NCI-H446 treated with DMSO at 0.1 percent for 48 hours (cell line): ENCODE measurements at regions not wholly inside any gene's neighbourhood (a gene's known extent, or its start where the extent isn't known, plus 50 kb on each side); places are given as distances from the start of the nearest gene placed in this dataset.

Experiments used
- DNase-seq: peaks from one replicate; lab custom pipeline; 2025; lab: John Stamatoyannopoulos, UW

GRCh38 chr13:33372251-33372919 lies 86.8 kb upstream of the STARD13 start:
- no peak for DNase-seq

DNA sequence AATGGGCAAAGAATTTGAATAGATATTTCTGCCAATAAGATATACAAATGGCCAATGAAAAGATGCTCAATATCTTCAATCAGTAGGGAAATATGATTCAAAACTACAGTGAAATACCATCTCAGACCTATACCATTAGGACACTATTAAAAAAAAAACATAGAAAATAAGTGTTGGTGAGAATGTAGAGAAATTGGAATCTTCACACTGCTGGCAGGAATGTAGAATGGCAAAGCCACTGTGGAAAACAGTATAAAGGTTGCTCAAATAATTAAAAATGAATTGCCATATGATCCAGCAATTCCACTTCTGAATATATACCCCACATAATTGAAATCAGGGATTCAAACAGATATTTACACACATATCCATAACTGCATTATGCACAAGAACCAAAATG lies 88.1 kb upstream of the STARD13 start:
- DNase-seq, result no peak

- DNase-seq, result no peak
Measured at GRCh38 chr13:33375421-33375820, 89.9 kb upstream of the STARD13 start.

- no peak for DNase-seq
Measured at GRCh38 chr13:33376212-33376611, 90.7 kb upstream of the STARD13 start.

DNA sequence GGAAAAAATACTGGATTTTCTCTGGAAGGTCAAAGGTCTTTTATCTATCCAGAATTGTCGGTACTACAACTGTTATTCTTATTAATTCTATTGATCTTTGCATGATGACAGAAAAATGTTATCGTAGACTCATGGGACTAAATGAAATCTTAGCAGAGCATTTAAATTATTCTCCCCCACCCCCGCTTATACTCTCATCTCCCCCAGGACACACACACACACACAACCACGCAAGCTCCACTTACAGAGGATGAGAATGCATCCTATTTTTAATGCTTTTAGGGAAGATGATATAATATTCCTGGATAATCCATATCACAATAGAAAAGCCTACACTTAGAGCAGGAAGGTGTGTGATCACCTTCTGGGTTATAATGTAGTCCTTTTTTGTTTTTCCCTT lies 91.9 kb upstream of the STARD13 start:
- no peak for DNase-seq

DNA sequence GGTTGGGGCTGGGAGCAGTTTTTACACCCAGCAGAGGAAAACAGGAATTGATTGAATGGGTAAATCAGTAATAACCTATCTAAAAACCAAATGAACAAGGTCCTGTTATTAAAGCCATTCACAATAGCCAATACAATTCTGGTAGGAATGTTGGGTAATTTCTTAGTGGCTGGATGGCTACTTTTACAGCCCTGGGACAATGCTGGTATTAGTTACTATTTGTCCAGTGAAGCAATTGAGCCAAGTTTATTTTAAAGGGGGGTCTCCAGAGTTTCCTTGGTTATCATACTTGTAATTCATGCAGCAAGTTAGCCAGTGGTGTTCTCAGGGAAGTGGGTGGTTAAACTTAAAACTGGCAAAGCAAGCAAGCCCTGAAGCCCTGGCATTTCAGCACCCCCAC lies 92.3 kb upstream of the STARD13 start:
- DNase-seq, result no peak

GRCh38 chr13:33379608-33380007 lies 94.1 kb upstream of the STARD13 start:
- no peak for DNase-seq

- DNase-seq, result no peak
Measured at GRCh38 chr13:33380487-33381079, 95.0 kb upstream of the STARD13 start.

GRCh38 chr13:33381180-33381579 lies 95.6 kb upstream of the STARD13 start:
- DNase-seq, result no peak

DNA sequence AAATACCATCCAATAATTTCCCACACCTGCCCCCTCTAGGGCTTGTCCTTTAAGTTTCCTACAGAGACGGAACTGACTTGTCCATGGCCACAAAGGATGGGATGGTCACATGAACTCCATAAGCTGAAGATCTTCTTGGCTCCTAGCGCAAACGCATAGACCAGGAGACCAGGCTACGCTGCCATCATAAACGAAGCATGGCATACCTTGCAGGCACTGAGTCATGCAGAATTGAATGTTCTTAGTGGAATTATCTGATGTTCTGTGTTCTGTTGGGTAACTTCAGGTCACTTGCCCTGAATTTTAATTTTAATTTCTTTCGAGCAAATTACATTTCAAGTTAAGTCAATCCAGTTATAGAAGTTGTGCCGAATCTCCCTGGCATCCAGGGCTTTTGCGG lies 96.4 kb upstream of the STARD13 start:
- DNase-seq, result no peak

DNA sequence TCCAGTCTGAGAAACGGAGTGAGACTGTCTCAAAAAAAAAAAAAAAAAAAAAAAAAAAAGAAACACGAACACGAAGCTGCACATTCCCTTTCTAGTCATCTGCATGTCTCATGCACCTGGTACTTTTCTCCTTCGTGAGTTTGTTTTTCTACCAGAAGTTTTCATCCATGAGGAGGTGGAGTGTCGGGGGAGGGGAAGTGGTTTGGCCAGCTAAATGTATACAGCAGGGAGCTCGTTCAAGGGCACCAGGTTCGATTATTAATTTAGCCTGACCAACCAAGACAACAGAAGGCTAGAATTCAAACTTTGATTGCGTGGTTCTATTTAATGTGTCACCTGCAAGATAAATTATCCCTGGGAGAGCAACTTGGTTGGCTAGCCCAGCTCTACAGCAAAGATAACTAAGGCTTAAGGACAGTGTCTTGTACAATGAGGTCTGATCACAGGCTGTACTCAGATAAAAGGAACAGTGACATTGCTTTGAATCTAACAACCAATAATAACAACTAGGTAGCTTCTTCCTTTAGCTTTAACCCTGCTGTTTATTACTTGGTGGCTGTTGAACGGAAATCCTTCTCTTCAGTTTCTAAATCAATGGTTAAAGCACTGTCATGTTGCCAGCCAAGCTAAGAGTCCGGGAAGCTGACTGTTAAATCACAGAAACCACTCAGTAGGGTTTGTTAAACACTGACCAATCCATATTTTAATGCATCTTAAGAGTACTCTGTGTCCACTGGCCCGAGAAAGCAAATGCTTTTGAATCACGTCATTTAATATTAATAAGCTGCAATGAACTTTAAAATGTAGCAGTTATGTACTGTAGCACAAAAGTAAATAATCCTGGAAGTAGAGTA lies 98.4 kb upstream of the STARD13 start:
- no peak for DNase-seq

- no peak for DNase-seq
Measured at GRCh38 chr13:33388286-33388998, 102.9 kb upstream of the STARD13 start.

DNA sequence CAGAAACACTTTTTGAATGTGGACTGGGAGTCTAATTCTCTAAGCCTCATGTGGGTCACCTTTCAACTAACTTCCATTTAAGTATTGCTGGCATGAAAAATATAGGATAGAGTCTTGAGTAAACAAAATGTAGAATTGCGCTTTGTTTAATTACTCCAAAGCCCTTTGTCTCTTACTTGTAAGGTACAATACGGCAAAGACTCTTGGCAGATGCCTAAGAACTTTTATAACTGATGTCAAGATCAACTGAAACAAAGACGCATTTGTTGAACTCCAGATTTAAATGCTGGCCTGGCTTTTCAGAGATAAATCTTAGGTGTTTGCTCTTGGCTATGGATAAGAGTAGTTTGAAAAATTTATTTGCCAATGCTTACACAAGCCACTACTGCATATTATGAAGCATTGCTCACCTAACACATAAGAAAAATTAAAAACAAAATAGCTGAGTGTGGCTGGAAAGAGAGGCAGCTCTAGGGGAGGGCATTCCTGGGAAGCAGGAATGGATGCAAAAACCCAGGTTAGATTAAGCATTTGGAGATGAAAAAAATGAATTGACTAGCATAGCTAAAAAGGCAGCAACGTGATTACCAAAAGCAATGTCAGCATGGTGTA lies 107.3 kb upstream of the STARD13 start:
- no peak for DNase-seq

GRCh38 chr13:33394294-33394932 lies 108.9 kb upstream of the STARD13 start:
- no peak for DNase-seq

- peak; percentile 9 for DNase-seq
Measured at GRCh38 chr13:33401238-33401637, 115.7 kb upstream of the STARD13 start.

DNA sequence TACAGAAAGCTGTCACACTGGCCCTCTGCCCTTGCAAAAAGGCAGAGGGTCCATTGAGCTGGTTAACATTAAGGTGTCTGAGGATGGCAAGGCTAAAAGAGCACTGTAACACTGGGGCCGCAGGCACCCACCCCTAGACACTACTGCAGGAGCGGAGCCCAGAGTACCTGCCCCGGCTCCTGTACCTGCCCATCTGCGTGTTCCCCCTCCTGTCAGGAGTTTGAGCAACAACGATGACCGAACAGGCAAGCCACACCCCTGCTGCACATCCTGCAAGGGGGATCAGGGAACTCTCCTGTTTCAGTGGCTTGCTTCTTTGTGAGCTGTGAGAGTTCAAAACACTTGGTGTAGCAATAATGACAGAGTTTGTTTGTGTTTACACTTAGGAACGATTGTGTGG lies 117.4 kb upstream of the STARD13 start:
- DNase-seq, result no peak

DNA sequence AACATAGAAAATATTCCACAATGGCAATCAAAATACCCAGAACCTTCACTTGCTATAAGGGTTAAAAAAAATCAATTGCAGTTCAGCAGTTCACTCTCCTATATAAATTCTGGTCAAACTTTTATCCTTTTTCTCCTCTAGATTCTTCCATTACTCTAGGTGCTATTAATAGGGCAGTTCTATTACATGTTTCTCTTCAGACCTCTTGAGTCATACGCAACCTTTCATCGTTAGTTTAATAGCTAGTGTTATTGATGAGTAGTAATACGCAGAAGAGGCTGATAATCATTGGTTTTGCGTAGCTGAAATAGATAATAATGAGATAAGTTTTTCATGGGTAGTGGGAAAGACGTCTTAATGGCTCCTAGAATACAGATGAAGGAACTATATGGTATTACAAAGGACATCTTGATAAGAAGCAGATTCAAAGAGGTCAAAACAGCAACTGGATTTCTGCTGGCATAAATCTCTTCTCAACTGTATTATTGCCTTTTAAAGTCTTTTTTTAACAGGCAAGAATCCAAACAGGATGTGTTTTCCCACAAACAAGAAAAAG lies 118.3 kb upstream of the STARD13 start:
- DNase-seq, result no peak

GRCh38 chr13:33405371-33405770 lies 119.8 kb upstream of the STARD13 start:
- DNase-seq, result no peak

- no peak for DNase-seq
Measured at GRCh38 chr13:33409673-33410510, 124.3 kb upstream of the STARD13 start.

GRCh38 chr13:33410619-33411018 lies 125.1 kb upstream of the STARD13 start:
- DNase-seq, result no peak
